Stomach (tissue), 8 donors: ENCODE measurements at regions not wholly inside any gene's neighbourhood (a gene's known extent, or its start where the extent isn't known, plus 50 kb on each side); places are given as distances from the start of the nearest gene placed in this dataset.

Experiments used
- DNase-seq, 2 donors: peaks; one replicate each; pipeline versions ENCODE4 v3.0.0 to v3.0.0-alpha.2; 2013 to 2019
- H3K27ac ChIP-seq, 5 donors: fragments of 200-600 bp in 4 of 5; sonication (generic) in 4 of 5; one replicate each; pipeline ENCODE4 v1.5.1; 2013 to 2019; ENCODE audit warnings: mild to moderate bottlenecking in 1 of 5, moderate library complexity in 1 of 5
- H3K27me3 ChIP-seq, 3 donors: fragments of 200-600 bp; sonication (generic); one replicate each; pipeline ENCODE4 v1.5.1; 2017 to 2019; ENCODE audit warnings: mixed run types in 1 of 3
- H3K36me3 ChIP-seq, 4 donors: fragments of 200-600 bp; sonication (generic); 1 replicate in 3 of 4; 2 replicates in 1 of 4; pipeline ENCODE4 v1.5.1; 2016 to 2019
- H3K4me1 ChIP-seq, 4 donors: fragments of 200-600 bp; sonication (generic); one replicate each; pipeline ENCODE4 v1.5.1; 2016 to 2019
- H3K4me3 ChIP-seq, 4 donors: fragments of 200-600 bp; sonication (generic) in 3 of 4; one replicate each; pipeline ENCODE4 v1.5.1; 2016 to 2019; ENCODE audit warnings: mild to moderate bottlenecking in 1 of 4
- H3K9me3 ChIP-seq, 4 donors: fragments of 200-600 bp; sonication (generic); one replicate each; pipeline ENCODE4 v1.5.1; 2016 to 2019
- CTCF ChIP-seq, 7 experiments: fragments of 450-650 bp in 4 of 7; fragments of 200-600 bp in 3 of 7; sonication (generic) in 3 of 7; IDR thresholded peaks; one replicate each; pipeline ENCODE4 v1.5.1; 2016 to 2019; ENCODE audit warnings: antibody characterized with exemption in 7 of 7, control low read depth in 2 of 7, mild to moderate bottlenecking in 1 of 7
- EP300 ChIP-seq: sonication (generic); formaldehyde crosslinking; IDR thresholded peaks from one replicate; pipeline ENCODE4 v1.6.1; 2017; ENCODE audit warnings: antibody characterized with exemption
- POLR2A ChIP-seq, 4 donors: fragments of 450-650 bp; IDR thresholded peaks; one replicate each; pipeline ENCODE4 v1.6.1; 2016; ENCODE audit warnings: antibody characterized with exemption in 4 of 4, control low read depth in 2 of 4, mild to moderate bottlenecking in 1 of 4, moderate library complexity in 1 of 4
- POLR2AphosphoS5 ChIP-seq, 3 donors: sonication (generic); formaldehyde crosslinking; IDR thresholded peaks; one replicate each; pipeline ENCODE4 v1.6.1; 2016; ENCODE audit warnings: antibody characterized with exemption in 3 of 3
- WGBS, 5 donors: extraction: QIAGEN DNeasy Blood & Tissue Kit in 3 of 5; methylation state at CpG; one replicate each; pipeline versions ENCODE4 v1.1.5 to v1.1.7; 2013 to 2018; 5-methylcytosine and 5-hydroxymethylcytosine counted together
- intact Hi-C: fragments of 100-400 bp; cut with DNase I; formaldehyde crosslinking; loops from one replicate; pipeline ENCODE4 v1.15.1; 2023; ENCODE audit warnings: low total_unique reads
- donor health status: healthy with polysubstance abuse.
- donor health status: Bipolar disorder and iron deficiency.
- donor health status: healthy.

GRCh38 chr2:57475391-57475790, 571.2 kb upstream of the VRK2 start:
- WGBS, 5 donors, result 68 to 78% (median 72%) methylated on average over 3 of the region's 3 CpGs
- no peak for DNase-seq
- Histone ChIP-seq H3K4me3 (no peak overlapping the region), H3K36me3 (no peaks in the 10 kb centered on the region), H3K27ac (no peak overlapping the region), H3K9me3 (no peaks in the 10 kb centered on the region), H3K4me1 (no peaks in the 10 kb centered on the region), H3K27me3 (no peaks in the 10 kb centered on the region)
- intact Hi-C loops, result no loop called here
- TF ChIP-seq EP300, result no peak
- TF ChIP-seq POLR2AphosphoS5 (IDR thresholded peaks at IDR 0.05), result no peak
- TF ChIP-seq CTCF (IDR thresholded peaks at IDR 0.05), result no peak
- TF ChIP-seq POLR2A (IDR thresholded peaks at IDR 0.05), result no peak

- 70 to 91% (median 78%) methylated on average over 1 of the region's 1 CpG for WGBS, 5 donors
- TF ChIP-seq CTCF (IDR thresholded peaks at IDR 0.05) (no peak), POLR2AphosphoS5 (IDR thresholded peaks at IDR 0.05) (no peak), POLR2A (IDR thresholded peaks at IDR 0.05) (no peak), EP300 (no peak)
- intact Hi-C loops, result no loop called here
- Histone ChIP-seq H3K27me3 (no peaks in the 10 kb centered on the region), H3K27ac (no peak overlapping the region), H3K4me1 (no peaks in the 10 kb centered on the region), H3K4me3 (no peak overlapping the region), H3K9me3 (no peaks in the 10 kb centered on the region), H3K36me3 (no peaks in the 10 kb centered on the region)
- DNase-seq, result no peak
Measured at GRCh38 chr2:57479981-57480380, 566.6 kb upstream of the VRK2 start.

- Histone ChIP-seq H3K36me3 (no peaks in the 10 kb centered on the region), H3K4me3 (no peak overlapping the region), H3K27ac (no peak overlapping the region), H3K9me3 (no peaks in the 10 kb centered on the region), H3K4me1 (no peaks in the 10 kb centered on the region), H3K27me3 (no peaks in the 10 kb centered on the region)
- TF ChIP-seq POLR2A (IDR thresholded peaks at IDR 0.05), result no peak
- no peak for TF ChIP-seq EP300
- TF ChIP-seq CTCF (IDR thresholded peaks at IDR 0.05), result no peak
- TF ChIP-seq POLR2AphosphoS5 (IDR thresholded peaks at IDR 0.05), result no peak
- no peak for DNase-seq
- intact Hi-C loops, result no loop called here
Measured at GRCh38 chr2:57488061-57488460, 558.5 kb upstream of the VRK2 start.

DNA sequence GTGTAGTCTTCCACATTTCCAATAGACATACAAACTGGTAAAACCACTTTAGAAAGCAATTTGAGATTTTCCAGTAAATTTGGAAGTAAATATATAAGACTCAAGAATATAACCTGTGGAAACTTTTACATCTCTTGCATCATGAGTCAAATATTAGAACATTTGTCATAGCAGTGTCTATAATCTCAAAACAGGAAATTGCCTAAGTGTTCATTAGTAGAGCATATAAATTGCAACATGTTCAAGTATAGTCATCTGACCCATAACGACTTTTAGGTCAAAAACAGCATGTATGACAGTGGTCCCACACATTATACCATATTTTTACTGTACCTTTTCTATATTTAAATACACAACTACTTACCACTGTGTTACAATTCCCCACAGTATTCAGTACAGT, 555.9 kb upstream of the VRK2 start:
- TF ChIP-seq EP300 (no peak), POLR2AphosphoS5 (IDR thresholded peaks at IDR 0.05) (no peak), CTCF (IDR thresholded peaks at IDR 0.05) (no peak), POLR2A (IDR thresholded peaks at IDR 0.05) (no peak)

More for the DNA sequence above, 555.9 kb upstream of the VRK2 start:
- Histone ChIP-seq H3K36me3 (no peaks in the 10 kb centered on the region), H3K4me1 (no peaks in the 10 kb centered on the region), H3K27ac (no peak overlapping the region), H3K27me3 (no peaks in the 10 kb centered on the region), H3K4me3 (no peak overlapping the region), H3K9me3 (no peaks in the 10 kb centered on the region)
- intact Hi-C loops, result no loop called here
- WGBS, 5 donors, result 59 to 84% (median 67%) methylated on average over 1 of the region's 1 CpG
- DNase-seq, result no peak
